Stimulated activated CD4-positive, alpha-beta T cell treated with anti-CD3 and anti-CD28 coated beads, Interleukin-12 subunit alpha, Interleukin-12 subunit beta, amount 100 ng/mL, for 24 hours (primary cell): ENCODE measurements at regions not wholly inside any gene's neighbourhood (a gene's known extent, or its start where the extent isn't known, plus 50 kb on each side); places are given as distances from the start of the nearest gene placed in this dataset.

ENCODE experiments used
- DNase-seq, 2 experiments: peaks; one replicate each; pipeline ENCODE4 v3.0.0-alpha.2; 2020; ENCODE audit warnings: low read depth in 2 of 2

- DNase-seq, result no peak
Observed at GRCh38 chr10:29158066-29158465, 130.8 kb upstream of the LYZL1 start.

- DNase-seq, result no peak
Observed at GRCh38 chr10:29160150-29160617, 128.7 kb upstream of the LYZL1 start.

- DNase-seq, result no peak
Observed at GRCh38 chr10:29163746-29164145, 125.1 kb upstream of the LYZL1 start.

- DNase-seq, result no peak
Observed at GRCh38 chr10:29166713-29167112, 122.2 kb upstream of the LYZL1 start.

- no peak for DNase-seq
Observed at GRCh38 chr10:29169021-29169420, 119.8 kb upstream of the LYZL1 start.

GRCh38 chr10:29171717-29172116, 117.2 kb upstream of the LYZL1 start:
- DNase-seq, result no peak

- no peak for DNase-seq
Observed at GRCh38 chr10:29174389-29174788, 114.5 kb upstream of the LYZL1 start.

- DNase-seq, result no peak
Observed at GRCh38 chr10:29176845-29177832, 111.7 kb upstream of the LYZL1 start.

- DNase-seq, result no peak
Observed at GRCh38 chr10:29181936-29182335, 106.9 kb upstream of the LYZL1 start.

GRCh38 chr10:29183301-29183945, 105.4 kb upstream of the LYZL1 start:
- no peak for DNase-seq

- DNase-seq, result no peak
Observed at GRCh38 chr10:29184205-29185000, 104.5 kb upstream of the LYZL1 start.

- DNase-seq, result no peak
Observed at GRCh38 chr10:29185050-29185449, 103.8 kb upstream of the LYZL1 start.

- no peak for DNase-seq
Observed at GRCh38 chr10:29186221-29186620, 102.6 kb upstream of the LYZL1 start.

- DNase-seq, result no peak
Observed at GRCh38 chr10:29189256-29189655, 99.6 kb upstream of the LYZL1 start.

- DNase-seq, result no peak
Observed at GRCh38 chr10:29191674-29192073, 97.2 kb upstream of the LYZL1 start.

- no peak for DNase-seq
Observed at GRCh38 chr10:29199339-29199738, 89.5 kb upstream of the LYZL1 start.

GRCh38 chr10:29199941-29200679, 88.8 kb upstream of the LYZL1 start:
- no peak for DNase-seq

GRCh38 chr10:29202386-29202940, 86.4 kb upstream of the LYZL1 start:
- no peak for DNase-seq

GRCh38 chr10:29203432-29203831, 85.4 kb upstream of the LYZL1 start:
- no peak for DNase-seq

GRCh38 chr10:29204070-29204800, 84.6 kb upstream of the LYZL1 start:
- DNase-seq, result no peak
